Ishikawa (cell line): ENCODE measurements at regions not wholly inside any gene's neighbourhood (a gene's known extent, or its start where the extent isn't known, plus 50 kb on each side); places are given as distances from the start of the nearest gene placed in this dataset.

Experiments used
- CEBPB ChIP-seq: IDR thresholded peaks from 2 replicates; pipeline ENCODE4 v1.6.1; 2012
- CREB1 ChIP-seq: IDR thresholded peaks from 2 replicates; pipeline ENCODE4 v1.6.1; 2012; ENCODE audit warnings: low read depth
- EGR1 ChIP-seq: IDR thresholded peaks from 2 replicates; pipeline ENCODE4 v1.6.1; 2012
- EP300 ChIP-seq: IDR thresholded peaks from 2 replicates; pipeline ENCODE4 v1.6.1; 2012; ENCODE audit warnings: borderline replicate concordance
- FOXM1 ChIP-seq: IDR thresholded peaks from 2 replicates; pipeline ENCODE4 v1.6.1; 2012; ENCODE audit warnings: low read depth, borderline replicate concordance
- MAX ChIP-seq: IDR thresholded peaks from 2 replicates; pipeline ENCODE4 v1.6.1; 2012
- NFIC ChIP-seq: IDR thresholded peaks from 2 replicates; pipeline ENCODE4 v1.6.1; 2012
- RAD21 ChIP-seq: IDR thresholded peaks from 2 replicates; pipeline ENCODE4 v1.6.1; 2012; ENCODE audit warnings: low read depth
- REST ChIP-seq: IDR thresholded peaks from 2 replicates; pipeline ENCODE4 v1.6.1; 2012; ENCODE audit warnings: low read depth, mild to moderate bottlenecking
- TAF1 ChIP-seq: IDR thresholded peaks from 2 replicates; pipeline ENCODE4 v1.6.1; 2012; ENCODE audit warnings: low read depth, mild to moderate bottlenecking
- TCF12 ChIP-seq: IDR thresholded peaks from 2 replicates; pipeline ENCODE4 v1.6.1; 2012; ENCODE audit warnings: low read depth
- TEAD4 ChIP-seq: IDR thresholded peaks from 2 replicates; pipeline ENCODE4 v1.6.1; 2012
- USF1 ChIP-seq: IDR thresholded peaks from 2 replicates; pipeline ENCODE4 v1.6.1; 2012
- YY1 ChIP-seq: IDR thresholded peaks from 2 replicates; pipeline ENCODE4 v1.6.1; 2012; ENCODE audit warnings: low read depth
- ZBTB7A ChIP-seq: IDR thresholded peaks from 2 replicates; pipeline ENCODE4 v1.6.1; 2012; ENCODE audit warnings: low read depth

GRCh38 chr15:81856634-81857026 is 189.2 kb downstream of the MEX3B start:
- no peak for TF ChIP-seq CREB1
- no peak for TF ChIP-seq MAX
- no peak for TF ChIP-seq TEAD4
- no peak for TF ChIP-seq ZBTB7A
- no peak for TF ChIP-seq TCF12
- no peak for TF ChIP-seq CEBPB
- no peak for TF ChIP-seq USF1
- TF ChIP-seq REST: no peak
- TF ChIP-seq TAF1: no peak
- TF ChIP-seq EGR1: no peak
- TF ChIP-seq YY1: no peak
- TF ChIP-seq NFIC: no peak
- TF ChIP-seq FOXM1: no peak
- TF ChIP-seq EP300: no peak
- no peak for TF ChIP-seq RAD21

GRCh38 chr15:81856001-81856633 is 189.7 kb downstream of the MEX3B start:
- TF ChIP-seq ZBTB7A (no peak), CEBPB (no peak), FOXM1 (no peak), TAF1 (no peak), EP300 (no peak), NFIC (no peak), REST (no peak)

GRCh38 chr15:81853150-81853748 is 192.6 kb downstream of the MEX3B start:
- no peak for TF ChIP-seq ZBTB7A
- no peak for TF ChIP-seq YY1
- TF ChIP-seq MAX: no peak
- no peak for TF ChIP-seq EGR1
- no peak for TF ChIP-seq TAF1
- no peak for TF ChIP-seq FOXM1
- no peak for TF ChIP-seq REST
- TF ChIP-seq RAD21: no peak
- no peak for TF ChIP-seq CEBPB
- no peak for TF ChIP-seq EP300
- no peak for TF ChIP-seq TCF12
- no peak for TF ChIP-seq USF1
- no peak for TF ChIP-seq NFIC

GRCh38 chr15:81852411-81853149 is 193.2 kb downstream of the MEX3B start:
- TF ChIP-seq TEAD4 (no peak), ZBTB7A (no peak), CREB1 (no peak), EP300 (no peak), NFIC (no peak), FOXM1 (no peak), CEBPB (no peak)
